T47D (cell line): ENCODE measurements at regions not wholly inside any gene's neighbourhood (a gene's known extent, or its start where the extent isn't known, plus 50 kb on each side); places are given as distances from the start of the nearest gene placed in this dataset.
"Not testable (repeated sequence)": the region's sequence is repeated elsewhere in the genome, so short reads cannot be mapped to it uniquely, and the experiment has no call there.

Experiments
- DNase-seq, 2 experiments: peaks; one replicate each; pipeline versions ENCODE4 v3.0.0 to v3.0.0-alpha.2; 2011 to 2012; ENCODE audit warnings: low read depth in 1 of 2, low spot score in 1 of 2
- JUND ChIP-seq: IDR thresholded peaks from 2 replicates; pipeline ENCODE4 v1.6.1; 2012; ENCODE audit warnings: low read depth
- in situ Hi-C: cut with HindIII; loops from 2 replicates; pipeline ENCODE4 v1.10.0; 2016; ENCODE audit warnings: low sequenced_read_pairs, low pct_unique_long_range_greater_than_20kb

DNA sequence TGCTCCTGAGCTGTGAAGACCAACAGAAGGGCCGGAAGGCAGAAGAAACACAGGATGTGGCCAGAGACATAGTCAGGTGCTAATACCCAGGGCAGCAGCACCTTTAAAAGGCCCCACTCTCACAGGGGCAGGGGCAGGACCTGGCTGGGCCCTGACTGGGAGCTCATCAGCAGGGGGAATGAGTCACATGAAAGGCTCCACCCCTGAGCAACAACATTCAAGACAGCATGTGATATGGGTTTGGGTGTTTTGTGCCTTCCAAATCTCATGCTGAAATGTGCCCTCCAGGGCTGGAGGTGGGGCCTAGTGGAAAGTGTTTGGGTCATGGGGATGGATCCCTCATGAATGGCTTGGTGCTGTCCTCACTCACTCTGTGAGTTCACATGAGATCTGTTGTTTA, 181.7 kb downstream of the ERCC6L2 start:
- no peak for DNase-seq
- no peak for TF ChIP-seq JUND
- in situ Hi-C loops = no loop called here

DNA sequence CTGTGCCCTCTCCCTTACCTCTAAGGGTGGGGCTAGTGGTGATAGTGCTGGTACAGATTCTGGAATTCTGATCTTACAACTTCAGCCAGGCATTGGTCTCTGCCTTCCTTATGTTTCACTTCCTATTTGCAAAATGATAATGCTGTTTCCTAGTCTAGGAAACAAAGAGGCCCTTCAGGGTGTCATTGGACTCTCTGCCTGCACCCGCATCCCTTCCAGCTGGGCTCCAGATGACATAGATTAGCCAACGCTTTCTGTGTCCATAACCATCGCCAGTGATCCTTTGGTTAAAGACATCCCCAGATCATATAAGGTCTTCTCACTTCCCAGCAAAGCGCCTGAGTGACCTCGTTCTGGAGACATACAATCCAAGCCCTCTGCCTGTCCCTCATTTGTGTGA, 180.7 kb downstream of the ERCC6L2 start:
- DNase-seq = no peak
- in situ Hi-C loops = no loop called here
- TF ChIP-seq JUND = no peak

DNA sequence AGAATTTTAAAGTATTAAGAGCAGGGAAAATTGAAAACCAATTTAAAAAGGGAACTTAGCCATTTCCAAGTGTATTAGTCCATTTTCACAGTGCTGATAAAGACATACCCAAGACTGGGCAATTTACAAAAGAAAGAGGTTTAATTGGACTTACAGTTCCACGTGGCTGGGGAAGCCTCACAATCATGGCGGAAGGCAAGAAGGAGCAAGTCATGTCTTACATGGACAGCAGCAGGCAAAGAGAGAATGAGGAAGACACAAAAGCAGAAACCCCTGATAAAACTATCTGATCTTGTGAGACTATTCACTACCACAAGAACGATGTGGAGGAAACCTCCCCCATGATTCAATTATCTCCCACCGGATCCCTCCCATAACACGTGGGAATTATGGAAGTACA, 178.8 kb downstream of the ERCC6L2 start:
- DNase-seq, in situ Hi-C loops: not testable (repeated sequence)

DNA sequence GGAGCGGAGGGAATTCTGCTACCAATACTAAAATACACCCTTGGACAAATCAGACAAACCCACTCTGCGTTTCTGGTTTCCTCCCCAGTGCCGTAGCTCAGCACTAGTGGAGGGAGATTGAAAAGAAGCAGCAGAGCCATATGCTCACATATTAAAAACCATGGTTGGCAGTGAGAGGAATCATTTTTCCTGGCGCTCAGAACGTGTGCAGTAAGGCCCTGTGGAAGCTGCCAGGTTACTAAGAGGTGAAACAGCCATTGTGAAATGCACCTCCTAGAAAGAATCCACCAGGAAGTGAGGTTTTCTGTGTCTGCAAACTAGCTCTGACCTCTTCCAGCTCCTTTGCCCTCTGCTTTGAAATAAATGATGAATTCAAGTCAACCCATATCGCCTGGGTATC, 177.2 kb downstream of the ERCC6L2 start:
- in situ Hi-C loops = no loop called here
- DNase-seq = no peak
- no peak for TF ChIP-seq JUND

DNA sequence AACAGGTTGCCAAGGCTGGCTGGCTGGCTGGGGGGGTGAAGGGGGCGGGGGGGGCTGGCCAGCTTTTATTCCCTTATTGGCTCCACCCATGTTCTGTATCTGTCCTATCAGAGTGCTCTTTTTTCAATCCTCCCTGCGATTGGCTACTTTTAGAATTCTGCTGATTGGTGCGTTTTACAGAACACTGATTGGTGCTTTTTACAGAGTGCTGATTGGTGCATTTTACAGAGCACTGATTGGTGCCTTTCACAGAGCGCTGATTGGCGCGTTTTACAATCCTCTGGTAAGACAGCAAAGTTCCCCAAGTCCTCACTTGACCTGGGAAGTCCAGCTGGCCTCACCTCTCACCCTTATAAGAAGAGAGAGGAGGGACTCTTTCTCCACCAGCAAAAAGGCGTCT, 175.9 kb downstream of the ERCC6L2 start:
- TF ChIP-seq JUND = no peak
- in situ Hi-C loops = no loop called here
- no peak for DNase-seq

DNA sequence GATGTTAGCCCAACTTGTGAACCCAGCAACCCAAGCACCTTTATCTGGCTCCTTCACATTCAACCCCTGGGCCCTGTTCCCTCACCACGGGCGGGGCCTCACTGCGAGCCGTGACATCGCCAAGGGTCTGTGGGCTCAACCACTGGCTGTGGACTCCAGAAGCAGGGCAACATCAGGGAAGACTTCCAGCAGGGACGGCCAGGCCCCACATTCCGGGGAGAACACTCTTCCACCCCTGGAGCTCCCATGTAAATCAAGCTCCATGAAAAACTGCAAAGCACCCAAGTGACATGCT, 175.3 kb downstream of the ERCC6L2 start:
- no peak for TF ChIP-seq JUND
- DNase-seq = no peak
- in situ Hi-C loops = no loop called here

DNA sequence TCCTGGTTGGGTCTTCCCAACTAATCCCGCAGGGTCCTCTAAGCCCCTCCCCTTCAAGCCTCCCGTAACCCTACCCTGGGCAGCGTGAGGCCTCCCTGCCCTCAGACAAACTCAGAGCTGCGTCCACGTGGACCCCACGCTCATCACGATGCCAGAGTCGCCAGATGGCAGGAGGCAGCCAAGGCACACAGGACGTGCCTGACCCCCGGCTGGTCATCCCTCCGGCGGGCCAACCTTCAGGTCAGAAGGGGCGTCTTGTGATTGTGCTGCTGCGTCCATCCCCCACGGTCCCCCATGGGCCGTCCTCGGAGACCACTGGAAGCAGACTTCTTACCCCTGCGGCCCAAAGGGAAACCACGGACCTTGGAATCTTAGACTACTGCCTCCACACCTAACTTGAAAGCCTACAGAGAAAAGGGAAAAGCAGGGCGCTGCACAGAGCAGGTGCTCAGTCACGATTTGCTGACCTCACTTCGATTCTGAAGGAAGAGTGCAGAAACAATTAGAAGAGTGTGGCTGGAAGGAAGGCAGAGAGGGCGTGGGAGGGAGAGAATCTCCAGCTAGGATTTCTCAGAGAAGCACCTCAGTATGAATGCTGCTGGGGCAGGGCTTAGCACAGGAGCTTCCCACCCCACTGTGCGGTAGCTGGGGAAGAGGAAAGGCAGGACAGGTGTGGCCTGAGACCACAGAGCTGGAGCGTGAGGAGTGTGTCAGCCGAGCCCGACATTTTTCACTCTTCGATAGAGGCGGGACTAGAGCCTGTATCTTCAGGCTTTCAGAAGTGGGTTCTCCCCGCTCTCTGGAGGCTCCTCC, 174.8 kb downstream of the ERCC6L2 start:
- no peak for DNase-seq
- in situ Hi-C loops = no loop called here
- no peak for TF ChIP-seq JUND

DNA sequence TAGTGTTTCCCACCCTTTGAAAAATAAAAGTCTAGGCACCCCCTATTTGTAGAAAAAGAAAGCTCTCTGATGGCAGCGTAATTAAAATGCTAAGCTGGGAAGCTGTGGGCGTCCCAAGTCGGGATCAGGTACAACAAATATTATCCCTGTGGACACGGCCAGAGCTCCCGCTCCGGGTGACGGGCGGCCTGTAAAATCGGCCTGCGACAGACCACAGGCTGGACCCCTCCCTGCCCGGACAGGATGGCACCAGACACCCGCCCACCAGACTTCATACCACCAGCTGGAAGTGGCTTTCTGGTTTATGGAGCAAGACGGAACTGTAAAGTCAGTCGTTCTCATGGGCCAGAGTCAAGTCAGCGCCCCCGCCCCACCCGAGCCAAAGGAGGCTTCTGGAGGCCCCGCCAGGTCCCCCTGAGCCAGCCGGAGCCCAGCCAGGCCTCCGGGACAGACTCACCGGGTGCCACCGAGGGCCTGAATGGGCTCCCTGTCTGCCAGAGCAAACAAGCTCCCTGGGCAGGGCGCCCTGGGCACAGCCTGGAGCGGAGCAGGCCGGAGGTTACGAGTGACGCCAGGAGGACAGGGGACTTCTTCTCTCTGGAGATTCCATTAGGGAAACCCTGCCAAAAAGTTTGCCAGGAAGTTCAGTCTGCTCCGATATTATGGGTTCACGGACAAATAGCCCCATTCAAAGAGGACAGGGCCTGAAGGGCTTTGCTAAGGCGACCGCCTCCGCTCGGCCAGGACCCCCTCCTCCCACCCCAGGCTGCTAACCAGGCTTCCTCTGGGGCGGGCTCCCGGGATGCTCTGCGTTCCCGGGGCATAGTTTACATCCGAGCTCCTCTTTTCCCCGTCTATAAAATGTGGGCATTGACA, 173.7 kb downstream of the ERCC6L2 start:
- no peak for TF ChIP-seq JUND
- in situ Hi-C loops = no loop called here
- no peak for DNase-seq

DNA sequence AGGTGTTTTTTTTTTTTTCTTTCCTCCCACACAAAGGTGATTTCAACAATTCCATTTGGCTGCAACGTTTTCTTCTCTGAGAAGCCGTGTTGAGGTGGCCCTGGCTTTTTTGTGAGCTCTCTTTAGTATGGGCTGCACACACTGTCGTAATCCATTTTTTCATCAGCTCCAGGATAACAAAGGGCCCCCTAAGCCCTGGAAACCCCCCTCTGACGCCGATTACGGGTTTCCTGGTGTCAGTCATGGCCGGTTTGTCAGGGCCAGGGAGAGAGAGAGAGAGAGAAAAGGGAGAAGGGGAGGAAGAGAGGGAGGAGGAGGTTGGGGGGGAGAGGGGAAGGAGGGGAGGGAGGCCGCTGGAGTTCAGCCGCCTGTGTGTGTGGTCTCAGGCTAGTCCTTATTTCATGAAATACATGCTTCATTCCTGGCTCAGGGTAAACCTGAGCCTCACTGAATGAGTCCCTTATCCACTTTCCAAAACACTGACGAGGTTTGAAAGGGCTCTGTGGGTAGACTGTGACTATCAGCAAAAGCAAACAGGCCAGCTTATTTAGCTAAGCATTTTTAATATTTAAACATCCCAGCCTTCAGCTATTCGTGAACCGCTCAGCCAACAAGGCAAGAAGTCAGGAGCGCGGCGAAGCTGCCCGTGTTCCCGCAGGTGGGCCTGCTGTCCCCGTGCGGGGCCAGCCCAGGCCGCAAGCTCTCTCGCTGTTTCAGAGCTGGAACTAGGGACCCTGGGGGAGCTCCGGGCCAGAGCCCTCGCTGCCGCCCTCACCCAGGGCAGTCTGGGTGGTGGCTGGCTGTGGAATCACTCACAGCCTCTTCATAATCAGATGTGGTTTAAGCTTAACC, 172.8 kb downstream of the ERCC6L2 start:
- DNase-seq = no peak
- in situ Hi-C loops = no loop called here
- TF ChIP-seq JUND = no peak

DNA sequence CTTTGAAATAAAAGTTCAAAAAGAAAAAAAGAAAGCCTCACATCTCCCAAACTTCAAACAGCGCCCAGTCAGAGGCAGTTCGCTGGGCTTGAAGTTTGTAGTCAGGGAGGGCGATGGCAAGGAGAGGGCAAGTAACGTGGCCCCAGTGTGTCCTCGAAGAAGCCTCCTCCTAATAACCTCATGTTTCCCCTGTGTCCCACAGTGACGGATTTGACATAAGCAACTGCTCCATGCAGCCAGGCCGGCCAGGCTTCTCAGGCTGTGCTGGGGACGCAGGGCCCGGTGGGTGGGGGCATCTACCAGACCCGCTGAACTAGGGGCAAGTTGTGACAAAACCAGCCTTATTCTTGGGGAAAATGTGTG, 172.2 kb downstream of the ERCC6L2 start:
- TF ChIP-seq JUND = no peak
- no peak for DNase-seq
- in situ Hi-C loops = no loop called here

DNA sequence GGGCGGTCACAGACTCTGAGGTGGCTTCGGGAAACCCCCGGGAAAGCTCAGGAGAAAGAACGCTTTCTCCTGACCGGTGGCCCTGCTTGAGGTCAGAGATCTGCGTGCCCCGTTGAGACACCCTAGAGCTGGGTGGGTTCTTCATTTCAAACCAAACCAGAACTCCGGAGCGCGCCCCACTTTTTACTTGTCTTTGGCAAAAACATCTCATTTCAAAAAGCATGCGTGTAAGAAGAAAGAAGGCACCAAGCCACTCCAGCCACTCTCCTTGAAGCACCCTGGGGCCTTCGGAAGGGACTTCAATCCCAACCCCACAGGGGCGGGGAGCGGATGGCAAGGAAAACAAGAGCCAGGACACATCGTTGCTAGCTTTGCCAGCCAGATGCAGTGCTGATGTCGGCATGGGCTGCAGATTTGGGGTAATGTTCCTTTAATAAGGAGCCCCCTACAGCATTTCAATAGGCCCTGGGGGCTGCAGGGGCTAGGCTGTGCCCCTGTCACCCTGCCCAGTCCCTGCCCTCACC, 171.7 kb downstream of the ERCC6L2 start:
- DNase-seq = no peak
- TF ChIP-seq JUND = no peak
- in situ Hi-C loops = no loop called here

DNA sequence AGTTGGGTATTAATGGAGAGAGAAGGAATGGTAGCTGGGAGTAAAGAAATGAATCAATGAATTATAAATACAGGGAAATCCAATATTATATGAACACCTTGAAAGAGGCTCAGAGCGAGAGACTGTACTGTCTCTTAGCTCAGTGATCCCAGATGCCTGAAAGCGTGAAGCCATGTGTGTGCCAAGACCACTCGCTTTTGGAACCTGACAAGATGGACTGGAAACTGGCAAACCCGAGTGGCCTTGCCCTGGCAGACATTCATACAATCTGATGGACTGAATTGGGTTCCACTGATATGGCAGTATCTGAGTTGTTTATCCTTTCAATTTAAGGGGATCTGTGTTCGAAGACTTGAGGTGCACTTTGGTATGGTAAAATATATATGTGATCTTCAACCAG, 170.3 kb downstream of the ERCC6L2 start:
- in situ Hi-C loops = no loop called here
- no peak for TF ChIP-seq JUND
- DNase-seq = no peak
